K562 (cell line): ENCODE measurements at regions not wholly inside any gene's neighbourhood (a gene's known extent, or its start where the extent isn't known, plus 50 kb on each side); places are given as distances from the start of the nearest gene placed in this dataset.

Source experiments
- ATF1 ChIP-seq, 2 experiments: fragments of 450-650 bp in 1 of 2; IDR thresholded peaks; 2 replicates each; pipeline ENCODE4 v1.6.1; 2016; ENCODE audit warnings: missing compliant biosample characterization in 1 of 2, missing genetic modification characterization in 1 of 2
- CBFA2T3 ChIP-seq: fragments of 450-650 bp; IDR thresholded peaks from 2 replicates; pipeline ENCODE4 v1.6.1; 2017
- DMBX1 ChIP-seq: fragments of 250-450 bp; sonication (Bioruptor Pico); IDR thresholded peaks from 2 replicates; pipeline ENCODE4 v1.8.0; 2022; ENCODE audit warnings: inconsistent platforms, mild to moderate bottlenecking, moderate library complexity, borderline replicate concordance
- DNMT1 ChIP-seq: fragments of 450-650 bp; IDR thresholded peaks from 2 replicates; pipeline ENCODE4 v1.6.1; 2016; ENCODE audit warnings: antibody characterized with exemption, mild to moderate bottlenecking
- DPF2 ChIP-seq: fragments of 450-650 bp; IDR thresholded peaks from 2 replicates; pipeline ENCODE4 v1.6.1; 2016
- HOXB6 ChIP-seq: fragments of 250-450 bp; sonication (Bioruptor Pico); IDR thresholded peaks from 2 replicates; pipeline ENCODE4 v1.5.1; 2022; ENCODE audit warnings: mild to moderate bottlenecking, borderline replicate concordance
- JUNB ChIP-seq: fragments of 450-650 bp; formaldehyde crosslinking; conservative IDR thresholded peaks from 2 replicates; pipeline ENCODE4 v1.4.0; 2020; ENCODE audit warnings: mild to moderate bottlenecking
- JUND ChIP-seq, 2 experiments: IDR thresholded peaks; 2 replicates in 1 of 2; 3 replicates in 1 of 2; pipeline ENCODE4 v1.6.1; 2011; ENCODE audit warnings: borderline replicate concordance in 2 of 2, low read depth in 2 of 2, low read length in 2 of 2, improper control_type of control experiment in 1 of 2, missing biosample characterization in 1 of 2, missing genetic modification characterization in 1 of 2, missing genetic modification reagents in 1 of 2
- KDM1A ChIP-seq, 2 experiments: fragments of 450-650 bp; IDR thresholded peaks; 2 replicates each; pipeline ENCODE4 v1.6.1; 2016; ENCODE audit warnings: mild to moderate bottlenecking in 2 of 2
- KLF16 ChIP-seq: IDR thresholded peaks from 2 replicates; pipeline ENCODE4 v1.6.1; 2016; ENCODE audit warnings: antibody characterized with exemption
- LARP7 ChIP-seq: fragments of 450-650 bp; IDR thresholded peaks from 2 replicates; pipeline ENCODE4 v1.6.1; 2016
- POLR2A ChIP-seq: fragments of 450-650 bp; conservative IDR thresholded peaks from 2 replicates; pipeline ENCODE4 v1.6.1; 2016
- TAL1 ChIP-seq: fragments of 450-650 bp; IDR thresholded peaks from 2 replicates; pipeline ENCODE4 v1.6.1; 2016; ENCODE audit warnings: mild to moderate bottlenecking
- TCF7 ChIP-seq: sonication (generic); IDR thresholded peaks from 2 replicates; pipeline ENCODE4 v1.6.1; 2016; ENCODE audit warnings: antibody characterized with exemption, borderline replicate concordance
- TFAM ChIP-seq: fragments of 250-450 bp; sonication (Bioruptor Pico); conservative IDR thresholded peaks from 2 replicates; pipeline ENCODE4 v1.5.0; 2021; ENCODE audit warnings: mild to moderate bottlenecking, moderate library complexity
- ZBTB11 ChIP-seq, 3 experiments: fragments of 200-800 bp in 1 of 3; fragments of 250-450 bp in 1 of 3; fragments of 450-650 bp in 1 of 3; sonication (Bioruptor Pico) in 1 of 3; sonication (Bioruptor generic) in 1 of 3; formaldehyde crosslinking in 1 of 3; IDR thresholded peaks; 2 replicates each; pipeline versions ENCODE4 v1.6.1 to v1.8.0; 2016 to 2022; ENCODE audit warnings: mild to moderate bottlenecking in 2 of 3, missing genetic modification characterization in 2 of 3, missing compliant biosample characterization in 1 of 3, moderate library complexity in 1 of 3
- ZBTB8A ChIP-seq: fragments of 450-650 bp; IDR thresholded peaks from 2 replicates; pipeline ENCODE4 v1.6.1; 2018; ENCODE audit warnings: mild to moderate bottlenecking, moderate library complexity; ENCODE audit not compliant: partially characterized antibody
- ZNF263 ChIP-seq: sonication (generic); formaldehyde crosslinking; IDR thresholded peaks from 2 replicates; pipeline ENCODE4 v1.8.0; 2022; ENCODE audit warnings: mild to moderate bottlenecking, missing genetic modification reagents, borderline replicate concordance
- ZNF316 ChIP-seq: fragments of 450-650 bp; IDR thresholded peaks from 2 replicates; pipeline ENCODE4 v1.6.1; 2016
- TF ChIP-seq, protein P1 (sequence below), 2 experiments: fragments of 200-800 bp in 1 of 2; sonication (Bioruptor generic) in 1 of 2; sonication (generic) in 1 of 2; formaldehyde crosslinking in 1 of 2; IDR thresholded peaks in 1 of 2; conservative IDR thresholded peaks in 1 of 2; 2 replicates each; pipeline versions ENCODE4 v1.5.0 to v1.6.1; 2016 to 2020; ENCODE audit warnings: missing compliant biosample characterization in 1 of 2, missing genetic modification characterization in 1 of 2, missing genetic modification reagents in 1 of 2
- TF ChIP-seq, protein P2 (sequence below), 2 experiments: IDR thresholded peaks; 2 replicates each; pipeline ENCODE4 v1.6.1; 2011; ENCODE audit warnings: borderline replicate concordance in 1 of 2, control low read depth in 1 of 2, low read depth in 1 of 2, low read length in 1 of 2, mild to moderate bottlenecking in 1 of 2, mixed read lengths in 1 of 2, moderate library complexity in 1 of 2; ENCODE audit not compliant: insufficient read depth in 1 of 2, insufficient read length in 1 of 2, poor library complexity in 1 of 2, severe bottlenecking in 1 of 2; ENCODE audit errors: extremely low read depth in 1 of 2

GRCh38 chr16:87053016-87053982 is 263.9 kb downstream of the C16orf95 start (continued):
- TF ChIP-seq JUND (IDR thresholded peaks at IDR 0.05; ENCODE audit: borderline replicate concordance, low read depth, low read length) (peak; percentile 70; the same call in 1 of the 2 replicates), JUND (tag; IDR thresholded peaks at IDR 0.05; ENCODE audit: borderline replicate concordance, low read depth, low read length) (no peak; the same call in 2 of the 3 replicates), LARP7 (no peak), DNMT1 (no peak), TFAM (CRISPR knock-in tag) (no peak), ZBTB11 (CRISPR knock-in tag; IDR thresholded peaks at IDR 0.05) (peak in 2 of 3 experiments; percentile 33 to 49; a peak in 2 of 6 replicates), CBFA2T3 (peak; percentile 90), KLF16 (peak; percentile 79; the same call in 1 of the 2 replicates), ZNF263 (CRISPR knock-in tag) (peak; percentile 67), TCF7 (peak; percentile 30; the same call in 1 of the 2 replicates), ZNF316 (peak; percentile 98), ATF1 (CRISPR knock-in tag; IDR thresholded peaks at IDR 0.05) (no peak), ATF1 (tag; IDR thresholded peaks at IDR 0.05) (peak; percentile 33; the same call in 1 of the 2 replicates), JUNB (CRISPR knock-in tag) (no peak), HOXB6 (CRISPR knock-in tag) (no peak), DMBX1 (no peak), POLR2A (no peak), TAL1 (peak; percentile 85), KDM1A (IDR thresholded peaks at IDR 0.05) (peak in 1 of 2 experiments; percentile 36; a peak in 1 of 4 replicates), DPF2 (peak; percentile 98), ZBTB8A (no peak)
- TF ChIP-seq, protein P1, sequence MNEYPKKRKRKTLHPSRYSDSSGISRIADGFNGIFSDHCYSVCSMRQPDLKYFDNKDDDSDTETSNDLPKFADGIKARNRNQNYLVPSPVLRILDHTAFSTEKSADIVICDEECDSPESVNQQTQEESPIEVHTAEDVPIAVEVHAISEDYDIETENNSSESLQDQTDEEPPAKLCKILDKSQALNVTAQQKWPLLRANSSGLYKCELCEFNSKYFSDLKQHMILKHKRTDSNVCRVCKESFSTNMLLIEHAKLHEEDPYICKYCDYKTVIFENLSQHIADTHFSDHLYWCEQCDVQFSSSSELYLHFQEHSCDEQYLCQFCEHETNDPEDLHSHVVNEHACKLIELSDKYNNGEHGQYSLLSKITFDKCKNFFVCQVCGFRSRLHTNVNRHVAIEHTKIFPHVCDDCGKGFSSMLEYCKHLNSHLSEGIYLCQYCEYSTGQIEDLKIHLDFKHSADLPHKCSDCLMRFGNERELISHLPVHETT (CRISPR knock-in tag; conservative IDR thresholded peaks at IDR 0.05 in 1 of 2, IDR thresholded peaks at IDR 0.05 in 1 of 2) = no peak; a peak in 1 of 4 replicates
- TF ChIP-seq, protein P2, sequence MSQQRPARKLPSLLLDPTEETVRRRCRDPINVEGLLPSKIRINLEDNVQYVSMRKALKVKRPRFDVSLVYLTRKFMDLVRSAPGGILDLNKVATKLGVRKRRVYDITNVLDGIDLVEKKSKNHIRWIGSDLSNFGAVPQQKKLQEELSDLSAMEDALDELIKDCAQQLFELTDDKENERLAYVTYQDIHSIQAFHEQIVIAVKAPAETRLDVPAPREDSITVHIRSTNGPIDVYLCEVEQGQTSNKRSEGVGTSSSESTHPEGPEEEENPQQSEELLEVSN (IDR thresholded peaks at IDR 0.05; ENCODE audit: borderline replicate concordance in 1 of 2, extremely low read depth in 1 of 2, insufficient read depth in 1 of 2, insufficient read length in 1 of 2, low read depth in 1 of 2, low read length in 1 of 2, poor library complexity in 1 of 2, severe bottlenecking in 1 of 2) = peak in 1 of 2 experiments; percentile 16
